OCI-LY1 (cell line): ENCODE measurements at regions not wholly inside any gene's neighbourhood (a gene's known extent, or its start where the extent isn't known, plus 50 kb on each side); places are given as distances from the start of the nearest gene placed in this dataset.
A peak's percentile ranks its signal among the peaks of the same experiment; 100 is the strongest.

Source experiments
- H2AFZ ChIP-seq: fragments of 200-600 bp; sonication (generic), shearing (Covaris generic); 2 replicates; pipeline ENCODE4 v1.6.0; 2014; ENCODE audit warnings: antibody characterized with exemption, mild to moderate bottlenecking, low read length
- H3F3A ChIP-seq: fragments of 200-600 bp; sonication (generic), shearing (Covaris generic); 2 replicates; pipeline ENCODE4 v1.6.0; 2014; ENCODE audit warnings: mild to moderate bottlenecking, antibody characterized with exemption, low read length, moderate library complexity; ENCODE audit not compliant: insufficient read depth
- H3K27ac ChIP-seq: fragments of 200-600 bp; sonication (generic); 2 replicates; pipeline ENCODE4 v1.5.1; 2014; ENCODE audit warnings: low read length, mixed run types, mild to moderate bottlenecking, low read depth; ENCODE audit not compliant: poor library complexity, severe bottlenecking
- H3K27me3 ChIP-seq: fragments of 200-600 bp; sonication (generic); 2 replicates; pipeline ENCODE4 v1.6.0; 2014; ENCODE audit warnings: antibody characterized with exemption, mild to moderate bottlenecking, low read length, moderate library complexity; ENCODE audit not compliant: insufficient read depth
- H3K36me3 ChIP-seq: fragments of 200-600 bp; sonication (generic); 2 replicates; pipeline ENCODE4 v1.6.1; 2014; ENCODE audit warnings: mild to moderate bottlenecking, antibody characterized with exemption, low read length, moderate library complexity, mixed read lengths; ENCODE audit not compliant: insufficient read depth
- H3K4me1 ChIP-seq: fragments of 200-600 bp; sonication (generic); 2 replicates; pipeline ENCODE4 v1.5.1; 2014; ENCODE audit warnings: mild to moderate bottlenecking, low read length, moderate library complexity; ENCODE audit not compliant: insufficient read depth, severe bottlenecking
- H3K4me2 ChIP-seq: fragments of 200-600 bp; sonication (generic), shearing (Covaris generic); 2 replicates; pipeline ENCODE4 v1.6.1; 2014; ENCODE audit warnings: low read length
- H3K4me3 ChIP-seq: fragments of 200-600 bp; sonication (generic); 2 replicates; pipeline ENCODE4 v1.5.1; 2014; ENCODE audit warnings: low read length, low read depth, mild to moderate bottlenecking, mixed read lengths; ENCODE audit not compliant: poor library complexity, severe bottlenecking
- H3K79me2 ChIP-seq: fragments of 200-600 bp; shearing (Covaris generic); 2 replicates; pipeline ENCODE4 v1.6.1; 2016; ENCODE audit warnings: mixed run types, low read length, mixed read lengths; ENCODE audit not compliant: insufficient read depth
- H3K9ac ChIP-seq: fragments of 200-600 bp; sonication (generic), shearing (Covaris generic); 2 replicates; pipeline ENCODE4 v1.6.1; 2014; ENCODE audit warnings: mild to moderate bottlenecking, low read length, mixed read lengths
- H3K9me2 ChIP-seq: fragments of 200-600 bp; sonication (generic), shearing (Covaris generic); 2 replicates; pipeline ENCODE4 v1.6.1; 2014; ENCODE audit warnings: low read depth, mild to moderate bottlenecking, low read length, mixed read lengths
- H3K9me3 ChIP-seq: fragments of 200-600 bp; shearing (Covaris generic); 2 replicates; pipeline ENCODE4 v1.6.1; 2014; ENCODE audit warnings: low read length, mixed read lengths
- H4K20me1 ChIP-seq: fragments of 200-600 bp; sonication (generic), shearing (Covaris generic); 2 replicates; pipeline ENCODE4 v1.6.0; 2016; ENCODE audit warnings: mild to moderate bottlenecking, low read length; ENCODE audit not compliant: insufficient read depth
- CTCF ChIP-seq: fragments of 200-600 bp; sonication (generic), shearing (Covaris generic); IDR thresholded peaks from 2 replicates; pipeline ENCODE4 v1.5.1; 2017; ENCODE audit warnings: mild to moderate bottlenecking, antibody characterized with exemption, low read length, moderate library complexity, mixed read lengths
- EZH2 ChIP-seq: fragments of 200-600 bp; sonication (generic), shearing (Covaris generic); IDR thresholded peaks from 2 replicates; pipeline ENCODE4 v1.8.0; 2017; ENCODE audit warnings: borderline replicate concordance, mixed run types, mild to moderate bottlenecking, antibody characterized with exemption, low read length, moderate library complexity, mixed read lengths

- Histone ChIP-seq H3K36me3 (no peaks in the 10 kb centered on the region), H2AFZ (no peak overlapping the region), H4K20me1 (no peaks in the 10 kb centered on the region), H3F3A (no peaks in the 10 kb centered on the region), H3K4me1 (peaks cover 9% of the 10 kb centered on the region), H3K4me2 (no peak overlapping the region), H3K27ac (no peak overlapping the region), H3K79me2 (no peaks in the 10 kb centered on the region), H3K9me3 (peaks cover 16% of the 10 kb centered on the region), H3K4me3 (no peak overlapping the region), H3K27me3 (no peaks in the 10 kb centered on the region), H3K9me2 (no peaks in the 10 kb centered on the region), H3K9ac (no peak overlapping the region)
- TF ChIP-seq CTCF (no peak), EZH2 (no peak)
These were observed 183.5 kb downstream of the POM121L12 start for GRCh38 chr7:53218730-53219504.

- Histone ChIP-seq H3K9me3 (no peaks in the 10 kb centered on the region), H3K4me3 (no peak overlapping the region), H3F3A (no peaks in the 10 kb centered on the region), H4K20me1 (no peaks in the 10 kb centered on the region), H3K36me3 (no peaks in the 10 kb centered on the region), H3K9ac (no peak overlapping the region), H3K27me3 (no peaks in the 10 kb centered on the region), H3K9me2 (no peaks in the 10 kb centered on the region), H3K4me1 (peaks cover 5% of the 10 kb centered on the region), H3K27ac (no peak overlapping the region), H3K79me2 (no peaks in the 10 kb centered on the region), H2AFZ (peak overlapping the region; percentile 8; the same call in 1 of the 2 replicates), H3K4me2 (no peak overlapping the region)
- TF ChIP-seq CTCF (no peak), EZH2 (no peak)
These were observed 193.8 kb downstream of the POM121L12 start for GRCh38 chr7:53229202-53229601.

- no peaks in the 10 kb centered on the region for H3K79me2 ChIP-seq
- no peaks in the 10 kb centered on the region for H3K9me3 ChIP-seq
- no peaks in the 10 kb centered on the region for H3K27me3 ChIP-seq
- no peaks in the 10 kb centered on the region for H3K36me3 ChIP-seq
- H3K9ac ChIP-seq: no peak overlapping the region
- H2AFZ ChIP-seq: peak overlapping the region; percentile 10; the same call in 1 of the 2 replicates
- H3K9me2 ChIP-seq: no peaks in the 10 kb centered on the region
- no peak overlapping the region for H3K4me2 ChIP-seq
- H3K4me3 ChIP-seq: no peak overlapping the region
- peaks cover 32% of the 10 kb centered on the region for H3K4me1 ChIP-seq
- H3F3A ChIP-seq: 0 out of 2 replicates have a peak, but pooled peaks cover 3% of the 10 kb centered on the region
- H4K20me1 ChIP-seq: no peaks in the 10 kb centered on the region
- TF ChIP-seq EZH2 (no peak), CTCF (no peak)
- no peak overlapping the region for H3K27ac ChIP-seq
These were observed 202.0 kb downstream of the POM121L12 start for GRCh38 chr7:53237344-53237913.
